ENCODE measurements at regions not wholly inside any gene's neighbourhood (a gene's known extent, or its start where the extent isn't known, plus 50 kb on each side); places are given as distances from the start of the nearest gene placed in this dataset.

DNA sequence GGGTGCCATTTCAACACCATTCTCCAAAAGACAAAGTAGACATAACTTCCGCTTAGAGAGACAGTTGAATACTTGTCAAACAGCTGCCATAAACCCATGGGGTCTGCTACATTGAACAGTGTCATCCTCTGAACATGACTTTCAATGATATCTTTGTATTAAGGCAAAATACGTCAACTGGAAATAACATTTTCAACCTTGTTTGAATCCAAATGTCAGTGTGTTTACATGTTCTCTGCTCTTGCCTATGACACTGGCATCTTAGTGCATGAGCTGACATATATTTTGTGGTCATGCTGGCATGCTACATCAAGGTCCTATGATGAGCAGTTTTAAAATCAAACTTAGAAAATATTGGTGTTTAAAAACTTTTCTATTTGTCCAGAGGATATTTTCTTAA, 1548.1 kb upstream of the LRRTM1 start:
- H3K36me3 ChIP-seq (ENCODE audit: control insufficient read depth, insufficient read depth, low read length), result no peaks in the 10 kb centered on the region
- no peaks in the 10 kb centered on the region for H3K27me3 ChIP-seq (replicated peaks; ENCODE audit: control insufficient read depth, insufficient read depth, low read length)
- TF ChIP-seq, protein P1, sequence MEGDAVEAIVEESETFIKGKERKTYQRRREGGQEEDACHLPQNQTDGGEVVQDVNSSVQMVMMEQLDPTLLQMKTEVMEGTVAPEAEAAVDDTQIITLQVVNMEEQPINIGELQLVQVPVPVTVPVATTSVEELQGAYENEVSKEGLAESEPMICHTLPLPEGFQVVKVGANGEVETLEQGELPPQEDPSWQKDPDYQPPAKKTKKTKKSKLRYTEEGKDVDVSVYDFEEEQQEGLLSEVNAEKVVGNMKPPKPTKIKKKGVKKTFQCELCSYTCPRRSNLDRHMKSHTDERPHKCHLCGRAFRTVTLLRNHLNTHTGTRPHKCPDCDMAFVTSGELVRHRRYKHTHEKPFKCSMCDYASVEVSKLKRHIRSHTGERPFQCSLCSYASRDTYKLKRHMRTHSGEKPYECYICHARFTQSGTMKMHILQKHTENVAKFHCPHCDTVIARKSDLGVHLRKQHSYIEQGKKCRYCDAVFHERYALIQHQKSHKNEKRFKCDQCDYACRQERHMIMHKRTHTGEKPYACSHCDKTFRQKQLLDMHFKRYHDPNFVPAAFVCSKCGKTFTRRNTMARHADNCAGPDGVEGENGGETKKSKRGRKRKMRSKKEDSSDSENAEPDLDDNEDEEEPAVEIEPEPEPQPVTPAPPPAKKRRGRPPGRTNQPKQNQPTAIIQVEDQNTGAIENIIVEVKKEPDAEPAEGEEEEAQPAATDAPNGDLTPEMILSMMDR (IDR thresholded peaks at IDR 0.05; ENCODE audit: insufficient read depth, low read length, poor library complexity, severe bottlenecking), result no peak
- no peak overlapping the region for H3K4me3 ChIP-seq (replicated peaks; ENCODE audit: low read depth, low read length)
- no peak for DNase-seq (ENCODE audit: extremely low read depth, insufficient read length)

DNA sequence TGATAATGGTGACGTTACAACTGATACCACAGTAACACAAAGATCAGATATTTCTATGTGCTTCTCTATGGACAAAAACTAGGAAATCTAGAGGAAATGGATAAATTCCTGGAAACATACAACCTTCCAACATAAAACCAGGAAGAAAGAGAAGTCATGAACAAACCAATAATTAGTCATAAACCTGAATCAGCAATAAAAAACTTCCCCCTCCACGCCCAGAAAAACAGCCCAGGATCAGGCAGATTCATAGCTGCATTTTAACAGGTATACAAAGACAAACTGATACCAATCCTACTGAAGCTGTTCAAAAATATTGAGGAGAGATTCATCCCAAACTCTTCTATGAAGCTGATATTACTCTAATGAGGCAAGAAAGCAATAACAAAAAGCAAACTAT, 1535.2 kb upstream of the LRRTM1 start:
- no peaks in the 10 kb centered on the region for H3K27me3 ChIP-seq (replicated peaks; ENCODE audit: control insufficient read depth, insufficient read depth, low read length)
- TF ChIP-seq, protein P1 (IDR thresholded peaks at IDR 0.05; ENCODE audit: insufficient read depth, low read length, poor library complexity, severe bottlenecking), result no peak
- no peaks in the 10 kb centered on the region for H3K36me3 ChIP-seq (ENCODE audit: control insufficient read depth, insufficient read depth, low read length)
- no peak for DNase-seq (ENCODE audit: extremely low read depth, insufficient read length)
- no peak overlapping the region for H3K4me3 ChIP-seq (replicated peaks; ENCODE audit: low read depth, low read length)

DNA sequence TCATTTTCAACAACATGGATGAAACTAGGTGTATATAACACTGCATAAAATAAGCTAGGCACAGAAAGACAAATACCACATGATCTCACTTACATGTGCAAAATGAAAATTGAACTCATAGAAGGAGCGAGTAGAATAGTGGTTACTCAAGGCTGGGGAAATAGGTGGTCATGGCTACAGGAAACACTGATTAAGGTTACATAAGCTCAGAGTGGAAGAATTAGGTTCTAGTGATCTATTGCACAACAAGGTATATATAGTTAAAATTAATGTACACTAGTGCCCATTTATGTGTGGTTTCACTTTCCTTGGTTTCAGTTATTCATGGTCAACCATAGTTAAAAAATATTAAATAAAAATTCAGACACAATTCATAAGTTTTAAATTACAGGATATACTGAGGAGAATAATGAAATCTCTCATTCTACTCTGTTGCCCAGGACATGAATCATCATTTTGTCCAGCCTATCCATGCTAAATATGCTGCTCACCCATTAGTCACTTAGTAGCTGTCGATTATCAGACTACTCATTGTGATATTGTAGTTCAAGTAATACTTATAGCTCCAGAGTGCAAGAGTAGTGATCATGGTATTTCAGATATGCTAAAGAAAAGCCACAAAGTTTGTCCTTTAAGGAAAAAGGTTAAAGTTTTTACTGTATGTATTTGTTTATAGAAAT, 1530.9 kb upstream of the LRRTM1 start:
- Histone ChIP-seq H3K36me3 (ENCODE audit: control insufficient read depth, insufficient read depth, low read length) (no peaks in the 10 kb centered on the region), H3K4me3 (replicated peaks; ENCODE audit: low read depth, low read length) (no peak overlapping the region), H3K27me3 (replicated peaks; ENCODE audit: control insufficient read depth, insufficient read depth, low read length) (no peaks in the 10 kb centered on the region)
- DNase-seq (ENCODE audit: extremely low read depth, insufficient read length), result no peak
- TF ChIP-seq, protein P1 (IDR thresholded peaks at IDR 0.05; ENCODE audit: insufficient read depth, low read length, poor library complexity, severe bottlenecking), result no peak

DNA sequence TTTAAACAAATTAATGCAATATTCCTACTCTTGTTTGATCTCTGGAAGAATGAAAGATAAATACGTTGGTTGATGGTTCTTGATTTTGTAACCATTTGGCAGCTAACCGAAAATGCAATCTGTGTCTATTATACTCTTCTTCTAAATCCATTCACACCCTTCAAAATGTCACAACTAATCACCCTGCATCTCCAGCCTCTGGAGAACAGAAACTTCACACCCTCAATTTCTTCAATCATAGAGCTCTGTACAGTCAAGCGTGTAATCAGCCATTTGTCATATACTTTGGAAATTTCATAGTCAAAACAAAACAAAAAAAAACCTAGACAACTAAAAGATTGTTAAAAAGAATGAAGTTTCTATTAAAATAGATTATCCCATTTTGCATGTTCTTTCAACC, 1482.3 kb upstream of the LRRTM1 start:
- Histone ChIP-seq H3K4me3 (replicated peaks; ENCODE audit: low read depth, low read length) (no peak overlapping the region), H3K27me3 (replicated peaks; ENCODE audit: control insufficient read depth, insufficient read depth, low read length) (no peaks in the 10 kb centered on the region), H3K36me3 (ENCODE audit: control insufficient read depth, insufficient read depth, low read length) (no peaks in the 10 kb centered on the region)
- DNase-seq (ENCODE audit: extremely low read depth, insufficient read length), result no peak
- TF ChIP-seq, protein P1 (IDR thresholded peaks at IDR 0.05; ENCODE audit: insufficient read depth, low read length, poor library complexity, severe bottlenecking), result no peak

DNA sequence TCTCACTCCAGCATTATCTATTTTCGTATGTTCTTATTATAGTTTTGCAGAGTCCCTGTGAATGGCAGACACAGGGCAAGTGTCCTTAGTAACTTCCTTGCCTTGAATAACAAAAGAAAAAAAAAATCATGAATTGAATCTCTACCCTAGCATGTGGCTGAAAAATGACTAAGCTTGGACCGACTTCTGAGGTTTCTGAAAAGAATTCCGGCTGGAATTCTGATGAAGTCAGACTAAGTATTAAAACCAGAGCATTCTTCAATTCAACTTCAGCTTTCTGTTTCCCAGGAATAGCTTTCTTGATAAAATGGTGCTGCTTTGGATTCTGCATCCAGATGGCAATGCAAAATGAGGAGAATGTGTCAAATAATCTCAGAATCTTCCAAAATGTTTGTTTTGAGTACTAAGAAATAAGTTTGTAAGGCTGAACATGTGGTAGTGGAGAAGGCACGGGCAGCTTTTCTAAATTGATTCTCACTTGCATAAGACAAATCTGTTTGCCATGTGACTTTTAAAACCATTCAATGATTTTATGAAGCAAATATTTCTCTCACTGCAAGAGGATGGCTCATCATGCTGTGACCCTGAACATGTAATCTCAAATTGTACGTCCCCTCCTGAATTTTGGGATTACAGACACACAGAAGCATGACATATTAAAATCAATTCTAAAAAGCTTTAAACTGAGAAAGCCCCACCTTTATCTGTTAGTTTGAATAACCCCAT, 1462.8 kb upstream of the LRRTM1 start:
- H3K27me3 ChIP-seq (replicated peaks; ENCODE audit: control insufficient read depth, insufficient read depth, low read length), result no peaks in the 10 kb centered on the region
- no peak overlapping the region for H3K4me3 ChIP-seq (replicated peaks; ENCODE audit: low read depth, low read length)
- H3K36me3 ChIP-seq (ENCODE audit: control insufficient read depth, insufficient read depth, low read length), result no peaks in the 10 kb centered on the region
- no peak for DNase-seq (ENCODE audit: extremely low read depth, insufficient read length)
- TF ChIP-seq, protein P1 (IDR thresholded peaks at IDR 0.05; ENCODE audit: insufficient read depth, low read length, poor library complexity, severe bottlenecking), result no peak
